NB4 (cell line): ENCODE measurements at regions not wholly inside any gene's neighbourhood (a gene's known extent, or its start where the extent isn't known, plus 50 kb on each side); places are given as distances from the start of the nearest gene placed in this dataset.

Experiments used
- DNase-seq: peaks from one replicate; pipeline ENCODE4 v3.0.0; 2010; ENCODE audit warnings: low read depth
- H3K4me3 ChIP-seq: one replicate; pipeline ENCODE4 v1.5.1; 2011; ENCODE audit warnings: mild to moderate bottlenecking, low read depth, low read length, moderate library complexity
- MYC ChIP-seq: IDR thresholded peaks from 2 replicates; pipeline ENCODE4 v1.6.1; 2011; ENCODE audit warnings: low read depth, low read length
- POLR2A ChIP-seq: IDR thresholded peaks from 2 replicates; pipeline ENCODE4 v1.6.1; 2011; ENCODE audit warnings: mild to moderate bottlenecking; ENCODE audit not compliant: insufficient read length; ENCODE audit errors: extremely low read depth
- TF ChIP-seq, protein P1 (sequence below): IDR thresholded peaks from 2 replicates; pipeline ENCODE4 v1.6.1; 2011; ENCODE audit warnings: low read depth, low read length
- TF ChIP-seq, protein P2 (sequence below): IDR thresholded peaks from one replicate; pipeline ENCODE4 v1.5.1; 2012; ENCODE audit warnings: low read depth, low read length

- TF ChIP-seq POLR2A (no peak), MYC (no peak)
- TF ChIP-seq, protein P1, sequence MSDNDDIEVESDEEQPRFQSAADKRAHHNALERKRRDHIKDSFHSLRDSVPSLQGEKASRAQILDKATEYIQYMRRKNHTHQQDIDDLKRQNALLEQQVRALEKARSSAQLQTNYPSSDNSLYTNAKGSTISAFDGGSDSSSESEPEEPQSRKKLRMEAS = no peak
- TF ChIP-seq, protein P2, sequence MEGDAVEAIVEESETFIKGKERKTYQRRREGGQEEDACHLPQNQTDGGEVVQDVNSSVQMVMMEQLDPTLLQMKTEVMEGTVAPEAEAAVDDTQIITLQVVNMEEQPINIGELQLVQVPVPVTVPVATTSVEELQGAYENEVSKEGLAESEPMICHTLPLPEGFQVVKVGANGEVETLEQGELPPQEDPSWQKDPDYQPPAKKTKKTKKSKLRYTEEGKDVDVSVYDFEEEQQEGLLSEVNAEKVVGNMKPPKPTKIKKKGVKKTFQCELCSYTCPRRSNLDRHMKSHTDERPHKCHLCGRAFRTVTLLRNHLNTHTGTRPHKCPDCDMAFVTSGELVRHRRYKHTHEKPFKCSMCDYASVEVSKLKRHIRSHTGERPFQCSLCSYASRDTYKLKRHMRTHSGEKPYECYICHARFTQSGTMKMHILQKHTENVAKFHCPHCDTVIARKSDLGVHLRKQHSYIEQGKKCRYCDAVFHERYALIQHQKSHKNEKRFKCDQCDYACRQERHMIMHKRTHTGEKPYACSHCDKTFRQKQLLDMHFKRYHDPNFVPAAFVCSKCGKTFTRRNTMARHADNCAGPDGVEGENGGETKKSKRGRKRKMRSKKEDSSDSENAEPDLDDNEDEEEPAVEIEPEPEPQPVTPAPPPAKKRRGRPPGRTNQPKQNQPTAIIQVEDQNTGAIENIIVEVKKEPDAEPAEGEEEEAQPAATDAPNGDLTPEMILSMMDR = no peak
- DNase-seq = no peak
- H3K4me3 ChIP-seq = no peak overlapping the region
These were observed 602.9 kb downstream of the NPHP4 start for GRCh38 chr1:5389101-5389885.

DNA sequence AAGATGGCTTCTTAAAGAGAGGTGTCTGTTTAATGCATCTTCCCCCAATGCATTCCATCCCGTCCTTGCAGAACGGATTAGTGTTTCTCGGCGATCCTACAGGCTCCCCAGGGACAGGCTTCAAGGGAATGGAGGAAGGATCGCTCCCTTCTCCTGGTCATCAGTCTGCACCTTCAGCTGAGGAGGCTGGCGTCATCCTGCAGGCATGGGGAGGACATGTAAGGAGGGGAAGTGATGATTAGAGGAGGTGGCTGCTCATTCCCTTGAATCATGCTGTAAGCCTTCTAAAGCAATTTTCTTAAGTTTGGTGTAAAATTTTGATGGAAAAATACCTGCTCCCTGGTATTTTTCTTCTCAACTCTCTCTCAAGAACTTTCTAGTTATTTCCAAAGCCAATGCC, 603.6 kb downstream of the NPHP4 start:
- no peak for TF ChIP-seq MYC
- TF ChIP-seq, protein P2 = no peak
- TF ChIP-seq, protein P1 = no peak
- TF ChIP-seq POLR2A = no peak
- DNase-seq = no peak

DNA sequence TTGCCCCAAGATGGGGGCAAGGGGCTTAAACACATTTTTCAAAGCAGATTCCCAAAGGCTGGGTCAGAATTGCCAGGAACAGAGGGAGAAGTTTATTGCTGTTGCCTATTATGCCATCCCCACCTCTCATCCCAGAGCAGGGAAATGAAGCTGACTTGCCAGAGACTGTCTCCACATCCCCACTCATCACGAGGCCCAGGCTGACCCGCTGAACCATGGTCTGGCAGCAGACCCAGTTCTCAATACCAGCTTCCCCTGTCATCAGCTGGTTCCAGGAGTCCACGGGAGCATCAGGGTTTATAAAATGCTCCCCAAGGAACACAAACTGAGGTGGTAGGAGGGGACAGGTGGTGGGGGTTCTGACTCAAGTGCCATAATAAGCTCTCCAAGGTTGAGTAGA, 605.9 kb downstream of the NPHP4 start:
- no peak for DNase-seq
- H3K4me3 ChIP-seq = no peak overlapping the region
- no peak for TF ChIP-seq MYC
- TF ChIP-seq, protein P2 = no peak
- TF ChIP-seq, protein P1 = no peak
- TF ChIP-seq POLR2A = no peak

More for the DNA sequence above, 603.6 kb downstream of the NPHP4 start:
- no peak overlapping the region for H3K4me3 ChIP-seq

DNA sequence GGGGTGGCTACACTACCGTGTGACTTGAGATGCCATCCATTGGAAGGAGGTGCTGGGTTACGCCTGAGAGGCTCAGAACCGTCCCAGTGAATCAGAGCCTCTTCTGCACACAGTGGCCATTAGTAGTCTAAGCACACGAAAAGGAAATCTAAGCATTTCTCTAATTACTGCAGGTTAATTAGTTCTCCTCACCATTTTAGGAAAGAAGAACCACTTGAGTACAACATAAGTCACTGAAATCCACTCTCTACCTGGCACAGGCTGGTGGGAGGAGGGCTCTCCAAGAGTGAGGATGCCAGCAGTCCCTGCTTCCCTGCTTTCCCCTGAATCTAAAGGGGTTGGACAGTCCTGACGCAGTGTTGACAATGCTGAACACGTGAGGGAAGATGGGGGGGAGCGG, 606.3 kb downstream of the NPHP4 start:
- H3K4me3 ChIP-seq = no peak overlapping the region
- DNase-seq = no peak
- no peak for TF ChIP-seq POLR2A
- no peak for TF ChIP-seq MYC
- TF ChIP-seq, protein P1 = no peak
- TF ChIP-seq, protein P2 = no peak

GRCh38 chr1:5385096-5385799, 607.0 kb downstream of the NPHP4 start:
- DNase-seq = no peak
- TF ChIP-seq POLR2A (no peak), MYC (no peak)
- TF ChIP-seq, protein P1 = no peak
- TF ChIP-seq, protein P2 = no peak
- no peak overlapping the region for H3K4me3 ChIP-seq
